LNCAP (cell line): ENCODE measurements at regions not wholly inside any gene's neighbourhood (a gene's known extent, or its start where the extent isn't known, plus 50 kb on each side); places are given as distances from the start of the nearest gene placed in this dataset.

Experiments used
- CTCF ChIP-seq: fragments of 450-650 bp; IDR thresholded peaks from 2 replicates; pipeline ENCODE4 v1.5.1; 2017; ENCODE audit warnings: mild to moderate bottlenecking

- TF ChIP-seq CTCF = no peak
These were observed 114.5 kb upstream of the SOD1 start for GRCh38 chr21:31545036-31545435.

GRCh38 chr21:31543191-31543590 is 116.3 kb upstream of the SOD1 start:
- TF ChIP-seq CTCF = no peak

GRCh38 chr21:31538816-31539215 is 120.7 kb upstream of the SOD1 start:
- TF ChIP-seq CTCF = no peak

GRCh38 chr21:31537872-31538576 is 121.5 kb upstream of the SOD1 start:
- TF ChIP-seq CTCF = no peak

- TF ChIP-seq CTCF = no peak
These were observed 123.4 kb upstream of the SOD1 start for GRCh38 chr21:31536138-31536537.

GRCh38 chr21:31531967-31532366 is 127.5 kb upstream of the SOD1 start:
- no peak for TF ChIP-seq CTCF

GRCh38 chr21:31530897-31531705 is 128.4 kb upstream of the SOD1 start:
- TF ChIP-seq CTCF = no peak
